DMS114 treated with DMSO at 0.1 percent for 48 hours (cell line): ENCODE measurements at regions not wholly inside any gene's neighbourhood (a gene's known extent, or its start where the extent isn't known, plus 50 kb on each side); places are given as distances from the start of the nearest gene placed in this dataset.
"Not testable (repeated sequence)": the region's sequence is repeated elsewhere in the genome, so short reads cannot be mapped to it uniquely, and the experiment has no call there.

ENCODE experiments used
- DNase-seq: peaks from one replicate; lab custom pipeline; 2025; ENCODE audit not compliant: unreplicated experiment; lab: John Stamatoyannopoulos, UW

DNA sequence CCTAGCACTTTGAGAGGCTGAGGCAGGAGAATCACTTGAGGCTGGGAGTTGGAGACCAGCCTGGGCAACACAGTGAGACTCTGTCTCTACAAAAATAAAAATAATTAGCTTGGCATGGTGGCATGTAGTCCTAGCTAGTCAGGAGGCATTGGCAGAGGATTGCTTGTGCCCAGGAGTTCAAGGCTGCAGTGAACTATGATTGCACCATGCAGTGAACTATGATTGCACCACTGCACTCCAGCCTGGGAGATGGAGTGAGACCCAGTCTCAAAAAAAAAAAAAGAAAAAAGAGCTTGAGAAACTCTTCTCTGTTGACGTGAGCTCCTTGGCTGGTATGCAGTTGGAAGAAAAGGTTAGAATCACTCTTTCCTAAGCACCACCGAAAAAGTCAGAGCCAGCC lies 125.1 kb upstream of the TNP1 start:
- no peak for DNase-seq

DNA sequence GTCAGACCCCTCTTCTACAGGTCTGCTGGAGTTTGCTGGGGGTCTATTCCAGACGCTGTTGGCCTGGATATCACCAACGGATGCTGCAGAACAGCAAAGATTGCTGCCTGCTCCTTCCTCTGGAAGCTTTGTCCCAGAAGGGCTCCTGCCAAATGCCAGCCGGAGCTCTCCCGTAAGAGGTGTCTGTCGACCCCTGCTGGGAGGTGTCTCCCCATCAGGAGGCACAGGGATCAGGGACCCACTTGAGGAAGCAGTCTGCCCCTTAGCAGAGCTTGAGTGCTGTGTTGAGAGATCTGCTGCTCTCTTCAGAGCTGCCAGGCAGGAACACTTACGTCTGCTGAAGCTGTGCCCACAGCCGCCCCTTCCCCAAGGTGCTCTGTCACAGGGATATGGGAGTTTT lies 122.1 kb upstream of the TNP1 start:
- not testable (repeated sequence) for DNase-seq

DNA sequence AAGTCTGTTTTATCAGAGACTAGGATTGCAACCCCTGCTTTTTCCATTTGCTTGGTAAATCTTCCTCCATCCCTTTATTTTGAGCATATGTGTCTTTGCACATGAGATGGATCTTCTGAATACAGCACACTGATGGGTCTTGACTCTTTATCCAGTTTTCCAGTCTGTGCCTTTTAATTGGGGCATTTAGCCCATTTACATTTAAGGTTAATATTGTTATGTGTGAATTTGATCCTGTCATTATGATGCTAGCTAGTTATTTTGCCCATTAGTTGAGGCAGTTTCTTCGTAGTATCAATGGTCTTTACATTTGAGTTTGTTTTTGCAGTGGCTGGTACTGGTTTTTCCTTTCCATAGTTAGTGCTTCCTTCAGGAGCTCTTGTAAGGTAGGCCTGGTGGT lies 120.6 kb upstream of the TNP1 start:
- DNase-seq, result not testable (repeated sequence)

DNA sequence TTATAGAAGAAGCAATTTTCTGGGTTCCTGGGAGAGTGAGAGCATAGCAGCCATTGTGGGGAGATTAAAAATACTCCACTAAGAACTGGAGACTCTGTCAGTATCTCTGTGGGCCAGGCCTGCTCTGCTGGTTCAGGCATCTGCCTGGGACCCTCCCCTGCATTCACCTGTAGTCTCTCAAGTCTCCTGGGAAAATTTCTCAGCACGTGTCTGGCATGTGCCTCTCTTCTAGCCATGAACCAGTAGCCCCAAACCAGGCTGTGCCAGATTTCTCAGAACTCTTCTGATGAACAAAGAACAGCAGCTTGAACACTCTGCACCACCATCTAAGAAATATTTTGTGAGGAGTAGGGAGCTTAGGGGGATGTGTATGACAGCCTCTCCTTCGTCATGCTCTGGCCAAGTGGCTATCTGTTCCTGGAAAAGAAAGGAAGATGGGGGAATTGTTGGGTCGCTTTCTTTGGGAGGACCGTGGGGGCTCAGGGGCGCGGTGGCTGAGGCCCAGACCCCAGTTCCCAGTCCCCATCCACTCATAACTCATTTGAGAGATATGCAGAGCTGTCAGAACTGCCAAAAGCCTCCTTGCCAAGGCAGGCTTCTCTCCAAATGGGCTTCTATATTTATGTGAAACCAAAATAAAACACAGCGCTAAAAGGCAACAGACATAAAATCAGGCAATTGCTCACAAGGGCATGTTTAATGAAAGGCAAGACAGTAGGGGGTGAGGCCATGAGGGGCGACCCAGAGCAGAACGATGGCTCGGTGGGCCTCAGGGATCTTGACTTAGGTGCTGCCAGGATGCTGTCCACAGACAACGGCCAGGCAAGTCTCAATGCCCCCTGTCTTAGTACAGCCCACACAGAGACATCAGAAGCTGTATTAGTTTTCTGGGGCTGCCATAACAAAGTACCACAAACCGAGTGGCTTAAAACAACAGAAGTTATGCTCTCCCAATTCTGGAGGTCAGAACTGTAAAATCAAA lies 114.7 kb upstream of the TNP1 start:
- DNase-seq, result no peak

DNA sequence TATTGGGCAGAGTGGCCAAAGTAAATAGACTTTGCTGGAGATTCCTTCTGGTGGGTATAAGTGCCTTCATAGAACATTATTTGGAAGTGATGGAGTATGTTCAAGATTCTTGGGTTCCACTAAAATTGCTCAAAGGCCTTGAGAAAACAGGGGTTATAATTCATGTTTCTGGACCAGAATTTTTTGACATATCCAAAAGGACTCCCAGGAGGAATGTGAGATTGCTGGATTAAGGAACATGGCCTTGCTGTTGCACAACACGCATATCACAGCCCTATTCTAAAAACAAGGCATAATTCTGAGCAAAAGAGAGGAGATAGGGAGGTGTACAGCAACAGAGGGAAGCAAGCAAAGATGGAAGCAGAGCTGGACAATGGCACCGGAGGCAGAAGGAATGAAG lies 111.7 kb upstream of the TNP1 start:
- DNase-seq, result no peak

GRCh38 chr2:216970359-216970915 lies 110.6 kb upstream of the TNP1 start:
- no peak for DNase-seq

GRCh38 chr2:216967889-216968288 lies 108.0 kb upstream of the TNP1 start:
- no peak for DNase-seq

DNA sequence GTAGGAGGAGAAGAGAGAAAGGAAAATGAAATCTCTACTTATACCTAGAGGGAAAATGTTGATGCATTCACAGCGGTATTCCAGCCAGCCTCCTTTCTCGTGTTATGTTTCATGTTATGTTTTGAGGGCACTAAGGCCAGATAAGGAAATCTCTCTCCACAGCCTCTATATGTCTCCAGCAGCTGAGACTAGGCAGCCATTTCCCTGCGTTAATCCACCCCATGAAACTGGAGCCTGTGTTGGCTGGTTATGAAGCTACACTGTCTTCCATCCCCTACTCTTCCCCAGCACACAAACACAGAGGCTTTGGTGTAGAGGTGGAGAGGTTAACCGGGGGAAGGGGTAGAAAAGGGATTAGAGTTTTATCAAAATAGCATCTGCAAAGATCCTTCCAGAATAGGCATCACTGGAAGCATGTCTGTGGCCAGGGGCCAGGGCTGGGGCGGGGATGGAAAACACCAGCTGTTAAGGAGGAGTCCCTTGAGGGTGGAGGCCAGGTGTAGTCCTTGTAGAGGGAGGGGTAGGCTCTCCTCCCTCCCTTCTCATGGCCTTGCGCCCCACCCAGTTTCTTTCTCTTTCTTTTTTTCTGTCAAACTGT lies 100.9 kb upstream of the TNP1 start:
- no peak for DNase-seq

- DNase-seq, result no peak
These were observed 99.6 kb upstream of the TNP1 start for GRCh38 chr2:216959433-216959832.

- DNase-seq, result no peak
These were observed 97.1 kb upstream of the TNP1 start for GRCh38 chr2:216956820-216957493.

- no peak for DNase-seq
These were observed 91.3 kb upstream of the TNP1 start for GRCh38 chr2:216951171-216951570.

DNA sequence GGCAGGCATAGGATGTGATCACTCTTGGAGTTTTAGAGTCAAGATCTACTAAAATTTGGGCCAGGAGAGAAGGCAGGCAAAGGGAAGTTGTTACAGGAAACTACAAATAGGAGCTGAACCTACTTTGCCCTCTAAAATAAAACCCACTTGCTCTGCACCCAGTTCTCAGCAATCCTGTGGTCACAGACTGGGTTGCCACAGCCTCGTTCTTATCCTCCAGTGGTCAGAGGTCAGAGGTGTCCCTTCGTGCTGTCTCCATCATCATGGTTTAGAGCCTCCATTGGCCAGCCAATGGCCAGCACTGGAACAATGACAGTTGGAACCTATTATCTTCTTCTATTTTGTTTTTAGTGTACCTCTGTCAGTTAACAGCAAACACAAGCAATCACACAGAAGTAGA lies 90.7 kb upstream of the TNP1 start:
- no peak for DNase-seq

- no peak for DNase-seq
These were observed 90.0 kb upstream of the TNP1 start for GRCh38 chr2:216949700-216950413.

DNA sequence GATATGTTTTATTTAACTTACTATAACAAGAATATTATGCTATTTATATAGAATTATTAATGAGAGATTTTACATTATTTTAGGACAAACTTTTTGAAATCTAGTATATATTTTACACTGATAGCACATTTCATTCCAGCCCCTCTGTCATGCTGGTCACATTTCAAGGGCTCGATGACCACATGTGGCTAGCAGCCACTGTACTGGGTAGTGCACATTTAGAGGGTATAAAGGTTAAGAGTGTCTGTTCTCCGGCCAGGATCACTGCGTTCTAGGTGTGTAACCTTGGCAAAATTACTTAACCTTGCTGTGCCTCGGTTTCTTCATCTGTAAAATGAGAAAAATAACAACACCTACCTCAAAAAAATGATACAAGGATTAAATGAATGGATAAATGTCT lies 87.2 kb upstream of the TNP1 start:
- DNase-seq, result no peak

- no peak for DNase-seq
These were observed 84.9 kb upstream of the TNP1 start for GRCh38 chr2:216944733-216945132.

DNA sequence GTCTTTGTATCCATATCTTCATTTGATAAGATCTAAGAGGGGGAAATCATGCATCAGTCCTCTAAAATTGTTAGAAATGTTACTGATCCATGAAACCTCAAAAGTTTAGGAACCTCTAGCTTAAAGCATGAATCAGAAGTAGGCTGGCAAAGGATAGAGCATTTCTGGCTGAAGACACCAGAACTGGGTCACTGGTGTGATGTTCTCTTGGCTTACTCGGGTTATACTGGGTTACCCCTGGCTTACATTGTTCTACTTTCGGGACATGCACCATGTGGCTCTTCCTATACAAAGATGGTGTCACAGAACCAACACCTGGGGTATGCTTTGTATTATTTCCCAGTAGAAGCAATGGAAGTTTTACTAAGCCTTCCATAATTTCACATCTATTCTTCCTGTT lies 83.2 kb upstream of the TNP1 start:
- DNase-seq, result no peak

- no peak for DNase-seq
These were observed 82.6 kb upstream of the TNP1 start for GRCh38 chr2:216942465-216942864.

GRCh38 chr2:216942016-216942415 lies 82.2 kb upstream of the TNP1 start:
- DNase-seq, result no peak

DNA sequence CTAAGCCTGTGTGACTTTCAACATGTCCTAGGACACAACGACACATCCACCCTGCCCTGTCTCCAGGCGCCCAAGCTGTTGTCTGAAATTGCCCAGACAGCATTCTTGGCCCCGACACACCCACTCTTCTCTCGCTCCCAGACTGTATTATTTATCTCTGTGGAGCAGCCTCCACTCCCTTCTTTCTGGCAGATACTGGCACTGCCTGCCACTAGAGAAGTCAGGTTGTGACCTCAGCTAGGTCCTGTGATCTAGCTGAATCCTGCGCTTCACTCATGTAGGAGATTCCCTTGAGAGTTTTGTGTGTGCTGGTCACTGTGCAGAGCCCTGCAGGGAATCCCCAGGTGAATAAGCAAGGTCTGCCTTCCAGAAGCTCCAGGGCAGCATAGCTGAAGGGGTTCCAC lies 77.1 kb upstream of the TNP1 start:
- DNase-seq, result no peak

DNA sequence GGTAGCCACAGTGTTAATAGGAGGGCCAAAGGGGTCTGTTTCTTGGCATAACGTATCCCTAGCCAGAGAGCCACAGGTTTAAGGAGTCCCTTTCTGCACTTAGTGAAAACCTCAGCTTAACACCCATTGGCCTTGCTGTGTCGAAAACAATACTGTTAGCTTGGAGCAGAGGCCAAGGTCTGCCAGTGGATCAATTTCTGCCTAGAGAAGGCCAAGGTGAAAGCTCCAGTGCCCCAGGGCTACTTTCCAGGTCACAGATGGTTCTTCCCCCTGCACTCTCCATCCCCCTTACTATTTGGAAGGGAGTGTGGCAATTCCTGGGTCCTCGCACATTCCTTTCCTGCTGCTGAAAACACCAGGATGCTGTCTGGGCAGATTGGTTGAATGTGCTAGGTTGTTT lies 74.8 kb upstream of the TNP1 start:
- DNase-seq, result no peak

GRCh38 chr2:216934151-216934550 lies 74.3 kb upstream of the TNP1 start:
- DNase-seq, result no peak
